ENCODE measurements at regions not wholly inside any gene's neighbourhood (a gene's known extent, or its start where the extent isn't known, plus 50 kb on each side); places are given as distances from the start of the nearest gene placed in this dataset.

DNA sequence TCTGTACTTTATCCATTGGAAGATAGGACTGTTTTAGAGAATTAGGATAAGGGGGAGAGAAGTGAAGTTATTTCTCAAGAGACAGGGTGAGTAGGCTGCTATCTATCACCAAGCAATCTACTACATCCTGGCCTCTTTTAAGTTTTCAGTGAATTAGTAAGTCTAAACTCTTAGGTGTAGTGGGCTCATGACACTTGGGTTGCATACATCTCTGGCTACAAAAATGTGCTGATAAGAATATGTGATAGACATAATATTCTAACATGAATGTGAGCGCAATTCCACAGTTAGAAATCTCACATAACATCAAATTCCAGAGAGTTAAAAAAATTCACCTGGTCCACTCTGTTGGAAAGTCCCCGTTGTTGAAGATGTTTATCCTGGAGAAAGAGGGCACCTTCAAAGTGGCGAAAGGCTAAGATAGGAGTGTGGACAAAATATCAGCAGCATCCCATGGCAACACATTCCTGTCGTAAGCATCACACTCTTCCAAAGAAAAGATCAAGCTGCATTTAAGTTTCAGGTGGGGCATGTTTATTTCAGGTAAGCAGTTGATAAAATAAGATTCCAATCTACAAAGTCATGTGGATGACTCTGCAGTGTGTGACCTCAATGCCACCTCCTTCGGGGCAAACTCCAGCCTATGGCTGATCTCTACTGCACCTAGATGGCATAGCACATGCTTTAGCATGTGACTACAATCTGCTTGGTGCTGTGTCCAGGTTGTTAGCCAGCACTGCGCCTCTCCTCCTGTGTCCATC is 111.7 kb upstream of the NEDD9 start:
- DNase-seq (ENCODE audit: low read depth), result no peak
- no peak overlapping the region for H3K4me3 ChIP-seq (ENCODE audit: low read length)
- TF ChIP-seq, protein P1, sequence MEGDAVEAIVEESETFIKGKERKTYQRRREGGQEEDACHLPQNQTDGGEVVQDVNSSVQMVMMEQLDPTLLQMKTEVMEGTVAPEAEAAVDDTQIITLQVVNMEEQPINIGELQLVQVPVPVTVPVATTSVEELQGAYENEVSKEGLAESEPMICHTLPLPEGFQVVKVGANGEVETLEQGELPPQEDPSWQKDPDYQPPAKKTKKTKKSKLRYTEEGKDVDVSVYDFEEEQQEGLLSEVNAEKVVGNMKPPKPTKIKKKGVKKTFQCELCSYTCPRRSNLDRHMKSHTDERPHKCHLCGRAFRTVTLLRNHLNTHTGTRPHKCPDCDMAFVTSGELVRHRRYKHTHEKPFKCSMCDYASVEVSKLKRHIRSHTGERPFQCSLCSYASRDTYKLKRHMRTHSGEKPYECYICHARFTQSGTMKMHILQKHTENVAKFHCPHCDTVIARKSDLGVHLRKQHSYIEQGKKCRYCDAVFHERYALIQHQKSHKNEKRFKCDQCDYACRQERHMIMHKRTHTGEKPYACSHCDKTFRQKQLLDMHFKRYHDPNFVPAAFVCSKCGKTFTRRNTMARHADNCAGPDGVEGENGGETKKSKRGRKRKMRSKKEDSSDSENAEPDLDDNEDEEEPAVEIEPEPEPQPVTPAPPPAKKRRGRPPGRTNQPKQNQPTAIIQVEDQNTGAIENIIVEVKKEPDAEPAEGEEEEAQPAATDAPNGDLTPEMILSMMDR (conservative IDR thresholded peaks at IDR 0.05; ENCODE audit: low read length), result no peak

DNA sequence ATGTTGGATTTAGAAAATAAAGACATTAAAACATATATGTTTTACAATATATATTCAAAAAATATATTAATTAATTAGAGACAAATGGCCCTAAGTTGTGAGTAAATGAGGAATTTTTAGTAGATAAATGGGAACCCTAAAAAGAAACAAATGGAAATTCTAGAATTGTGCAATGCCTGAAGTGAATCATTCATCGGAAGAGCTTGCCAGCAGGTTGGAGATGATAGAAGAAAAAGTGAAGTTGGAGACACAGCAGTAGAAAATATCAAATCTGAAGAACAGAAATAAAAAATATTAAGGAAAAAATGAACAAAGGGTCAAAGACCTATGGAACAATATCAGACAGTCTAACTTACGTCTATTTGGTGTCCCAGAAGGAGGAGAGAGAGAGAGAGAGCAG is 109.4 kb upstream of the NEDD9 start:
- peak; percentile 47 for DNase-seq (ENCODE audit: low read depth)
- no peak overlapping the region for H3K4me3 ChIP-seq (ENCODE audit: low read length)
- TF ChIP-seq, protein P1 (conservative IDR thresholded peaks at IDR 0.05; ENCODE audit: low read length), result no peak

DNA sequence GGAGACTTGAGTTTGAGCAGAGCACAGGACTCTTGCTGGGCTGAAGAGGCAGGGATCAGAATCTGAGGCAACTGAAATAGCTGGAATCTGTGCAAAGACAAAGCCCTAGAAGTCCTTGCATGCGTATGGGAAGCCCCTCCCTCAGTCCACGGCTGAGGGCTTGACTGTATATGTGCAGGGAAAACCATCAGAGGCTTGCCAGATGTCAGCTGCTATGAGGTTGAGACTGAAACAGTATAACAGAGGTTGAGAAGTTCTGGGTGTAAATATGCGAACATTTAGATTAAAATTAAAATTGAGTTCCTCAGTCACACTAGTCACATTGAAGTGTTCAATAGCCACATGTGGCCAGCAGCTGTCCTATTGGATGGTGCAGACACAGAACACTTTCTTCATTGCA is 108.8 kb upstream of the NEDD9 start:
- no peak for DNase-seq (ENCODE audit: low read depth)
- TF ChIP-seq, protein P1 (conservative IDR thresholded peaks at IDR 0.05; ENCODE audit: low read length), result no peak
- no peak overlapping the region for H3K4me3 ChIP-seq (ENCODE audit: low read length)

DNA sequence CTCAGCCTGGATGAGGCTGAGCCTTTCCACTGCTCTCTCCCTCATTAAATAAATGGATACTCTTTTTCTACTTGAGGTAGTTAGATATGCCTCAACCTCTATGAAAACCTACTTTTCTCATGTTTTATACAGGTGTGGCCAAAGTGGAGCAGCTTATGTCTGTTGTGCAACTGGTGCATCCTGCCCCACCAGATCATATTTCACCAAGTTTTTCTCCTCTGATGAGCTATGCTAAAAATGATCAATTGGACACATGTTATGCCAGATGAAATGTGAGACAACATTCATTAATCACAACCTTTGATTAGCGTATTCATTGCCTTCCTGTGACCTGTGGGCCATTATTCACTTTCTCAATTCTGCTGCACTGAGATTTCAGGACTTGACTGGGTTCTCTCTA is 106.9 kb upstream of the NEDD9 start:
- DNase-seq (ENCODE audit: low read depth), result no peak
- H3K4me3 ChIP-seq (ENCODE audit: low read length), result no peak overlapping the region
- TF ChIP-seq, protein P1 (conservative IDR thresholded peaks at IDR 0.05; ENCODE audit: low read length), result no peak

DNA sequence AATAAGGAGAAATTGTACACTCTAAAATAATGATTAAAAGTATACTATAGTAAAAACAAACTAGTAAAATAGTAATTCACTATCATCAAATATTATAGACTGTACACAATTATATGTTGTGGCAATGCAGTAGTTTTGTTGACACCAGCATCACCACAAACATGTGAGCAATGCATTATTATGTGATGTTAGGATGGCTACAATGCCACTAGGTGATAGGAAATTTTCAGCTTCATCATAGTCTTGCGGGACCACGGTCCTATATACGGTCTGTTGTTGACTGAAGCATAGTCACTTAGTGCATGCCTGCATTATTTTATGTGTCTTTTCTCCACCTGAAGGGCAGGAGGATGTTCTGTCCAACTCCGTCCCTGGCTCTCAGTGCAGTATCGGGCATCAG is 104.8 kb upstream of the NEDD9 start:
- TF ChIP-seq, protein P1 (conservative IDR thresholded peaks at IDR 0.05; ENCODE audit: low read length), result no peak
- H3K4me3 ChIP-seq (ENCODE audit: low read length), result no peak overlapping the region
- DNase-seq (ENCODE audit: low read depth), result no peak

DNA sequence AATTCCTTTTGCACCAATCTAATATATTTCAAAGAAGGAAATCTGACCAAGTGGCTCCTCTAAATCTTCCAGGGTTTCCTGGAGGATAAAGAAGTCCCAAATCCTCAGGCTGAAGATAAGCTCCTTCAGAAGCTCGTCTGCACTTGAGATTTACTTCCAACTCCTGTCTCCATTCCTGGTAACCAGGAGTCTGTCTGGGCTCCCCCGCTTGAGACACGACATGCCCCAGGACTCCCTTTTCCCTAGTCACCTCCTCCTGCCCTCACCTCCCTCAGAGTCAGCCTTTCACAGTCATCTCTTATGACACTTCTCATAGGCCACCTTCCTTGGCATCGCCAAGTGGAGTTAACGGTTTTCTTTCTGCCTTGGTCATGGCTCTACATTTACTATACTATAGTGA is 103.4 kb upstream of the NEDD9 start:
- TF ChIP-seq, protein P1 (conservative IDR thresholded peaks at IDR 0.05; ENCODE audit: low read length), result no peak
- DNase-seq (ENCODE audit: low read depth), result no peak
- no peak overlapping the region for H3K4me3 ChIP-seq (ENCODE audit: low read length)

DNA sequence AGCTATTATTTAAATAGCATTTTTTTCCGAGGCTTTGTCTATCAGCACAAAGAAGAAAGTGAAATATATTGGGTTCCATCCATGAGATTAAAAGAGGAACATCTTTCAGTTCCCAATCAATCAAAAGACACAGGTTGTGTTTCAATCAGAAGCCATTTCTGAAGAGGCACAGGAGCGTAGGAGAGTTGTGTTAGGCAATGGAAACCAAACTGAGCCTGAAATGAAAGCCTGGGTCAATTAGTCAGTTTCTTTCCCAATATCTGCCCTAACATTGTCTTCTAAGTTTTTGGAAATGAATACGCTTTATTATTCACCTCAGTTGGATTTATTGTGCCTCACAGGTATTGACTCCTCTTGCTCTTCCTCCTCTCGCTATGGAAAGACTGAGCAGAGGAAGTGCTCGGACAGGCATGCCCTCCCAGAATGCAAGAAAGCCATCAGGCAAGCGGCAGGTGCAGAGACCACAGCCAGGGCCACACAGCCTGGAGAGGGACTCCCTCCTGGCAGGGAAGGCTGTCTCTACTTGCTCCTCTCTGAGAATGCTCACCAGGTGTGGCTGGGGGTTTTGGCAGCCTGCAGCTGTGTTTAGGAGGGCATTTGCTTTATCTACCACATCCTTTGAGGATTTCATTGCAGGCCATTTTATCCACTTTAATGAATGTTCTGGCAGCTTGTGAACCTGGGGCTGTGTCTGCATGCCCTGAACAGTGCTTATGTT is 100.8 kb upstream of the NEDD9 start:
- DNase-seq (ENCODE audit: low read depth), result no peak
- TF ChIP-seq, protein P1 (conservative IDR thresholded peaks at IDR 0.05; ENCODE audit: low read length), result no peak
- no peak overlapping the region for H3K4me3 ChIP-seq (ENCODE audit: low read length)
